Esophagus muscularis mucosa (tissue), 4 donors: ENCODE measurements at regions not wholly inside any gene's neighbourhood (a gene's known extent, or its start where the extent isn't known, plus 50 kb on each side); places are given as distances from the start of the nearest gene placed in this dataset.

Experiments
- DNase-seq: peaks from one replicate; pipeline ENCODE4 v3.0.0-alpha.2; 2017; ENCODE audit errors: extremely low spot score
- H3K27ac ChIP-seq, 4 donors: fragments of 200-600 bp; sonication (generic); replicated peaks in 1 of 4; 1 replicate in 3 of 4; 2 replicates in 1 of 4; pipeline ENCODE4 v1.5.1; 2016 to 2019; ENCODE audit warnings: mild to moderate bottlenecking in 1 of 4
- H3K27me3 ChIP-seq, 4 donors: fragments of 200-600 bp; sonication (generic); one replicate each; pipeline versions ENCODE4 v1.5.1 to v1.6.0; 2016 to 2019
- H3K36me3 ChIP-seq, 4 donors: fragments of 200-600 bp; sonication (generic); one replicate each; pipeline ENCODE4 v1.5.1; 2016 to 2019
- H3K4me1 ChIP-seq, 4 donors: fragments of 200-600 bp; sonication (generic); one replicate each; pipeline ENCODE4 v1.5.1; 2016 to 2019
- H3K4me3 ChIP-seq, 4 donors: fragments of 200-600 bp; sonication (generic); 1 replicate in 2 of 4; 2 replicates in 2 of 4; pipeline ENCODE4 v1.5.1; 2016 to 2019; ENCODE audit warnings: mild to moderate bottlenecking in 4 of 4, moderate library complexity in 1 of 4
- H3K9me3 ChIP-seq, 4 donors: fragments of 200-600 bp; sonication (generic); 1 replicate in 3 of 4; 2 replicates in 1 of 4; pipeline ENCODE4 v1.5.1; 2016 to 2019
- CTCF ChIP-seq, 3 experiments: fragments of 200-600 bp in 2 of 3; fragments of 450-650 bp in 1 of 3; sonication (generic) in 2 of 3; IDR thresholded peaks; one replicate each; pipeline ENCODE4 v1.5.1; 2017 to 2019; ENCODE audit warnings: antibody characterized with exemption in 3 of 3, mild to moderate bottlenecking in 2 of 3, moderate library complexity in 1 of 3
- EP300 ChIP-seq: sonication (generic); formaldehyde crosslinking; IDR thresholded peaks from one replicate; pipeline ENCODE4 v1.6.1; 2017; ENCODE audit warnings: antibody characterized with exemption
- POLR2A ChIP-seq: fragments of 450-650 bp; IDR thresholded peaks from one replicate; pipeline ENCODE4 v1.6.1; 2017; ENCODE audit warnings: antibody characterized with exemption, moderate library complexity, mild to moderate bottlenecking, low read depth
- POLR2AphosphoS5 ChIP-seq, 2 donors: sonication (generic); formaldehyde crosslinking; IDR thresholded peaks; one replicate each; pipeline ENCODE4 v1.6.1; 2017; ENCODE audit warnings: antibody characterized with exemption in 2 of 2
- WGBS: methylation state at CpG from one replicate; pipeline ENCODE4 v1.1.5; 2018; 5-methylcytosine and 5-hydroxymethylcytosine counted together
- intact Hi-C: fragments of 100-400 bp; cut with DNase I; formaldehyde crosslinking; loops from one replicate; pipeline ENCODE4 v1.15.1; 2023

- Histone ChIP-seq H3K36me3 (no peaks in the 10 kb centered on the region), H3K27ac (no peak overlapping the region), H3K4me1 (no peaks in the 10 kb centered on the region), H3K4me3 (no peak overlapping the region), H3K27me3 (no peaks in the 10 kb centered on the region), H3K9me3 (no peaks in the 10 kb centered on the region)
- intact Hi-C loops, result no loop called here
- no peak for TF ChIP-seq CTCF (IDR thresholded peaks at IDR 0.05)
- TF ChIP-seq EP300, result no peak
- TF ChIP-seq POLR2AphosphoS5 (IDR thresholded peaks at IDR 0.05), result no peak
- TF ChIP-seq POLR2A, result no peak
- no peak for DNase-seq
- 85% methylated on average over 5 of the region's 5 CpGs for WGBS
Measured at GRCh38 chr4:155032521-155033229, 175.8 kb upstream of the NPY2R start.

GRCh38 chr4:155033604-155034003 lies 174.8 kb upstream of the NPY2R start:
- no peak for DNase-seq
- intact Hi-C loops, result no loop called here
- TF ChIP-seq POLR2AphosphoS5 (IDR thresholded peaks at IDR 0.05), result no peak
- no peak for TF ChIP-seq EP300
- no peak for TF ChIP-seq CTCF (IDR thresholded peaks at IDR 0.05)
- no peak for TF ChIP-seq POLR2A
- Histone ChIP-seq H3K4me3 (no peak overlapping the region), H3K9me3 (no peaks in the 10 kb centered on the region), H3K4me1 (no peaks in the 10 kb centered on the region), H3K36me3 (no peaks in the 10 kb centered on the region), H3K27me3 (no peaks in the 10 kb centered on the region), H3K27ac (no peak overlapping the region)
- WGBS, result 74% methylated on average over 4 of the region's 4 CpGs

GRCh38 chr4:155037031-155037430 lies 171.4 kb upstream of the NPY2R start:
- no peak for TF ChIP-seq EP300
- TF ChIP-seq POLR2A, result no peak
- no peak overlapping the region for H3K27ac ChIP-seq
- 100% methylated on average over 1 of the region's 1 CpG for WGBS
- intact Hi-C loops, result no loop called here
- no peaks in the 10 kb centered on the region for H3K9me3 ChIP-seq
- H3K27me3 ChIP-seq, result no peaks in the 10 kb centered on the region
- no peaks in the 10 kb centered on the region for H3K4me1 ChIP-seq
- no peak for DNase-seq
- no peak overlapping the region for H3K4me3 ChIP-seq
- H3K36me3 ChIP-seq, result no peaks in the 10 kb centered on the region

GRCh38 chr4:155038459-155038858 lies 170.0 kb upstream of the NPY2R start:
- Histone ChIP-seq H3K27me3 (no peaks in the 10 kb centered on the region), H3K4me3 (no peak overlapping the region), H3K36me3 (no peaks in the 10 kb centered on the region), H3K4me1 (no peaks in the 10 kb centered on the region), H3K9me3 (no peaks in the 10 kb centered on the region), H3K27ac (no peak overlapping the region)
- 74% methylated on average over 1 of the region's 1 CpG for WGBS
- TF ChIP-seq POLR2A, result no peak
- TF ChIP-seq POLR2AphosphoS5 (IDR thresholded peaks at IDR 0.05), result no peak
- TF ChIP-seq EP300, result no peak
- TF ChIP-seq CTCF (IDR thresholded peaks at IDR 0.05), result no peak
- DNase-seq, result no peak
- intact Hi-C loops, result no loop called here

GRCh38 chr4:155039162-155039561 lies 169.3 kb upstream of the NPY2R start:
- H3K9me3 ChIP-seq, result no peaks in the 10 kb centered on the region
- TF ChIP-seq POLR2A (no peak), EP300 (no peak), POLR2AphosphoS5 (IDR thresholded peaks at IDR 0.05) (no peak), CTCF (IDR thresholded peaks at IDR 0.05) (no peak)
- no peaks in the 10 kb centered on the region for H3K27me3 ChIP-seq
- no peaks in the 10 kb centered on the region for H3K36me3 ChIP-seq
- intact Hi-C loops, result no loop called here
- no peak overlapping the region for H3K4me3 ChIP-seq
- H3K4me1 ChIP-seq, result no peaks in the 10 kb centered on the region
- no peak overlapping the region for H3K27ac ChIP-seq
- no peak for DNase-seq
